ENCODE measurements at regions not wholly inside any gene's neighbourhood (a gene's known extent, or its start where the extent isn't known, plus 50 kb on each side); places are given as distances from the start of the nearest gene placed in this dataset.

GRCh38 chr12:39010406-39010805 lies 105.0 kb upstream of the CPNE8 start (continued):
- no peak for TF ChIP-seq RXRA (IDR thresholded peaks at IDR 0.05; ENCODE audit: borderline replicate concordance, low read depth)

GRCh38 chr12:39007619-39008018 lies 102.2 kb upstream of the CPNE8 start:
- DNase-seq, result no peak
- Histone ChIP-seq H3K79me2 (ENCODE audit: insufficient read depth) (no peaks in the 10 kb centered on the region), H4K20me1 (ENCODE audit: insufficient read depth) (no peaks in the 10 kb centered on the region), H3F3A (replicated peaks; ENCODE audit: insufficient read depth) (no peaks in the 10 kb centered on the region), H3K4me1 (ENCODE audit: control insufficient read depth in 1 of 2, insufficient read depth in 2 of 2, low read depth in 1 of 2, low read length in 1 of 2) (peaks cover 0 to 2% of the 10 kb centered on the region in 2 experiments; a peak in 1 of 4 replicates), H2AFZ (ENCODE audit: low read depth) (no peak overlapping the region), H3K9me3 (no peaks in the 10 kb centered on the region), H3K27me3 (ENCODE audit: insufficient read depth) (no peaks in the 10 kb centered on the region), H3K36me3 (replicated peaks in 1 of 2; ENCODE audit: control insufficient read depth in 1 of 2, insufficient read depth in 2 of 2, low read length in 1 of 2) (no peaks in the 10 kb centered on the region), H3K9me2 (no peaks in the 10 kb centered on the region), H3K27ac (ENCODE audit: low read depth in 2 of 2, low read length in 1 of 2) (no peak overlapping the region), H3K4me2 (no peak overlapping the region), H3K9ac (no peak overlapping the region), H3K4me3 (ENCODE audit: low read depth in 2 of 2, low read length in 1 of 2) (no peak overlapping the region)
- POLR2A ChIA-PET, result no interaction called here
- CTCF ChIA-PET, result no interaction called here
- TF ChIP-seq, protein P1, sequence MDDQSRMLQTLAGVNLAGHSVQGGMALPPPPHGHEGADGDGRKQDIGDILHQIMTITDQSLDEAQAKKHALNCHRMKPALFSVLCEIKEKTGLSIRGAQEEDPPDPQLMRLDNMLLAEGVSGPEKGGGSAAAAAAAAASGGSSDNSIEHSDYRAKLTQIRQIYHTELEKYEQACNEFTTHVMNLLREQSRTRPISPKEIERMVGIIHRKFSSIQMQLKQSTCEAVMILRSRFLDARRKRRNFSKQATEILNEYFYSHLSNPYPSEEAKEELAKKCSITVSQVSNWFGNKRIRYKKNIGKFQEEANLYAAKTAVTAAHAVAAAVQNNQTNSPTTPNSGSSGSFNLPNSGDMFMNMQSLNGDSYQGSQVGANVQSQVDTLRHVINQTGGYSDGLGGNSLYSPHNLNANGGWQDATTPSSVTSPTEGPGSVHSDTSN (IDR thresholded peaks at IDR 0.05), result no peak
- TF ChIP-seq SIN3A (IDR thresholded peaks at IDR 0.05; ENCODE audit: borderline replicate concordance, low read depth, low read length) (no peak), TEAD4 (IDR thresholded peaks at IDR 0.05; ENCODE audit: borderline replicate concordance, insufficient read depth) (no peak), RCOR1 (IDR thresholded peaks at IDR 0.05; ENCODE audit: low read length) (no peak), ZBTB33 (IDR thresholded peaks at IDR 0.05; ENCODE audit: borderline replicate concordance, low read depth) (no peak), MXI1 (IDR thresholded peaks at IDR 0.05; ENCODE audit: low read depth, low read length) (no peak), NFIC (IDR thresholded peaks at IDR 0.05; ENCODE audit: borderline replicate concordance) (no peak), JUND (IDR thresholded peaks at IDR 0.05) (no peak), GABPA (IDR thresholded peaks at IDR 0.05; ENCODE audit: low read depth) (no peak), NRF1 (IDR thresholded peaks at IDR 0.05; ENCODE audit: low read depth, low read length) (no peak), IRF3 (IDR thresholded peaks at IDR 0.05; ENCODE audit: low read depth, low read length) (no peak), FOXM1 (IDR thresholded peaks at IDR 0.05; ENCODE audit: low read depth) (no peak), EZH2phosphoT487 (IDR thresholded peaks at IDR 0.05; ENCODE audit: borderline replicate concordance, low read depth) (no peak), ELF1 (IDR thresholded peaks at IDR 0.05) (no peak), FOSL2 (IDR thresholded peaks at IDR 0.05; ENCODE audit: borderline replicate concordance, low read depth) (no peak), SMC3 (IDR thresholded peaks at IDR 0.05; ENCODE audit: low read depth, low read length) (no peak)
- TF ChIP-seq, protein P2, sequence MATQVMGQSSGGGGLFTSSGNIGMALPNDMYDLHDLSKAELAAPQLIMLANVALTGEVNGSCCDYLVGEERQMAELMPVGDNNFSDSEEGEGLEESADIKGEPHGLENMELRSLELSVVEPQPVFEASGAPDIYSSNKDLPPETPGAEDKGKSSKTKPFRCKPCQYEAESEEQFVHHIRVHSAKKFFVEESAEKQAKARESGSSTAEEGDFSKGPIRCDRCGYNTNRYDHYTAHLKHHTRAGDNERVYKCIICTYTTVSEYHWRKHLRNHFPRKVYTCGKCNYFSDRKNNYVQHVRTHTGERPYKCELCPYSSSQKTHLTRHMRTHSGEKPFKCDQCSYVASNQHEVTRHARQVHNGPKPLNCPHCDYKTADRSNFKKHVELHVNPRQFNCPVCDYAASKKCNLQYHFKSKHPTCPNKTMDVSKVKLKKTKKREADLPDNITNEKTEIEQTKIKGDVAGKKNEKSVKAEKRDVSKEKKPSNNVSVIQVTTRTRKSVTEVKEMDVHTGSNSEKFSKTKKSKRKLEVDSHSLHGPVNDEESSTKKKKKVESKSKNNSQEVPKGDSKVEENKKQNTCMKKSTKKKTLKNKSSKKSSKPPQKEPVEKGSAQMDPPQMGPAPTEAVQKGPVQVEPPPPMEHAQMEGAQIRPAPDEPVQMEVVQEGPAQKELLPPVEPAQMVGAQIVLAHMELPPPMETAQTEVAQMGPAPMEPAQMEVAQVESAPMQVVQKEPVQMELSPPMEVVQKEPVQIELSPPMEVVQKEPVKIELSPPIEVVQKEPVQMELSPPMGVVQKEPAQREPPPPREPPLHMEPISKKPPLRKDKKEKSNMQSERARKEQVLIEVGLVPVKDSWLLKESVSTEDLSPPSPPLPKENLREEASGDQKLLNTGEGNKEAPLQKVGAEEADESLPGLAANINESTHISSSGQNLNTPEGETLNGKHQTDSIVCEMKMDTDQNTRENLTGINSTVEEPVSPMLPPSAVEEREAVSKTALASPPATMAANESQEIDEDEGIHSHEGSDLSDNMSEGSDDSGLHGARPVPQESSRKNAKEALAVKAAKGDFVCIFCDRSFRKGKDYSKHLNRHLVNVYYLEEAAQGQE (IDR thresholded peaks at IDR 0.05; ENCODE audit: low read depth, low read length), result no peak
- 49% methylated on average over 3 of the region's 3 CpGs for WGBS (ENCODE audit: low lambda C conversion rate)

Data from SK-N-SH (cell line).